CD4-positive, CD25-positive, alpha-beta regulatory T cell (primary cell): ENCODE measurements at regions not wholly inside any gene's neighbourhood (a gene's known extent, or its start where the extent isn't known, plus 50 kb on each side); places are given as distances from the start of the nearest gene placed in this dataset.

Source experiments
- ATAC-seq, 2 donors: fragments of 150-1000 bp; cut with Tn5 transposase; one replicate each; pipeline ENCODE4 v1.10.0; 2021; ENCODE audit warnings: low read depth in 2 of 2, moderate number of reproducible peaks in 2 of 2, moderate library complexity in 1 of 2
- DNase-seq, 3 donors: peaks; one replicate each; pipeline versions ENCODE4 v3.0.0 to v3.0.0-alpha.2; 2012 to 2022; ENCODE audit warnings: mixed read lengths in 1 of 3
- H3K27ac ChIP-seq: one replicate; pipeline ENCODE4 v1.7.0; 2013; ENCODE audit warnings: mild to moderate bottlenecking, low read length; ENCODE audit not compliant: insufficient read depth, poor library complexity, severe bottlenecking
- H3K27me3 ChIP-seq: one replicate; pipeline ENCODE4 v1.7.0; 2013; ENCODE audit warnings: low read length; ENCODE audit not compliant: control insufficient read depth, insufficient read depth
- H3K36me3 ChIP-seq: one replicate; pipeline ENCODE4 v1.7.0; 2013; ENCODE audit warnings: mild to moderate bottlenecking, low read length, moderate library complexity; ENCODE audit not compliant: control insufficient read depth, insufficient read depth
- H3K4me1 ChIP-seq: 2 replicates; pipeline ENCODE4 v1.7.0; 2013; ENCODE audit warnings: mild to moderate bottlenecking, low read length; ENCODE audit not compliant: insufficient read depth, control insufficient read depth, poor library complexity, severe bottlenecking
- H3K4me3 ChIP-seq: one replicate; pipeline ENCODE4 v1.7.0; 2013; ENCODE audit warnings: low read depth, mild to moderate bottlenecking, low read length, moderate library complexity
- H3K9me3 ChIP-seq, 2 experiments: 1 replicate in 1 of 2; 2 replicates in 1 of 2; pipeline ENCODE4 v1.7.0; 2013; ENCODE audit warnings: low read length in 2 of 2, mild to moderate bottlenecking in 1 of 2, moderate library complexity in 1 of 2; ENCODE audit not compliant: control insufficient read depth in 2 of 2
- H3K27ac Mint-ChIP-seq, 3 donors: one replicate each; pipeline ENCODE4 v1.8.0; 2020 to 2022; ENCODE audit warnings: mild to moderate bottlenecking in 3 of 3, mixed read lengths in 3 of 3, moderate library complexity in 2 of 3
- H3K27me3 Mint-ChIP-seq: one replicate; pipeline ENCODE4 v1.8.0; 2022; ENCODE audit warnings: mild to moderate bottlenecking, mixed read lengths
- H3K36me3 Mint-ChIP-seq: one replicate; pipeline ENCODE4 v1.8.0; 2020; ENCODE audit warnings: mixed read lengths
- H3K4me1 Mint-ChIP-seq, 4 donors: one replicate each; pipeline ENCODE4 v1.8.0; 2020 to 2022; ENCODE audit warnings: mixed read lengths in 4 of 4, mild to moderate bottlenecking in 1 of 4
- H3K4me3 Mint-ChIP-seq, 4 donors: one replicate each; pipeline ENCODE4 v1.8.0; 2020 to 2022; ENCODE audit warnings: mild to moderate bottlenecking in 4 of 4, mixed read lengths in 4 of 4, moderate library complexity in 3 of 4
- H3K9me3 Mint-ChIP-seq, 7 donors: one replicate each; pipeline ENCODE4 v1.8.0; 2020 to 2022; ENCODE audit warnings: mixed read lengths in 7 of 7, mild to moderate bottlenecking in 3 of 7, moderate library complexity in 2 of 7

DNA sequence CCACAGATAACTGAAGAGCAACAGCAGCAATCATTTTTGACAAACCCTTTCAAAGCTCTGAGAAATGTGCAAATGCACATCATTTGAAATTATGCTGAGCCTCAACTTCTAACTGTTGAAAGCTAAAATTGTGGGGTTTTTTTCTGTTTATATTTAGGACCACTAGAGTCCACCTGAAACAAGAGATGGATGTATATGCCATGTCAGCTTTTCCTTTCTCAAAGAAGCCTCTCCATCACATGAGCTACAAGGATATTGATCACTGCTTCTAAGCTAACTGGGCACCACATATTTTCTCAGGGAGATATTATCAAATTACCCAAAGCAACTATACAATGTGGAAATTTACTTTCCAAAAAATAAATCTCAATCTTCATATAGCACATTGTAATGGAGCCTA lies 498.6 kb upstream of the ZNF385D start:
- H3K9me3 Mint-ChIP-seq: peaks cover 0 to 8% (median 4%) of the 10 kb centered on the region in 7 donors
- H3K36me3 Mint-ChIP-seq: no peaks in the 10 kb centered on the region
- no peaks in the 10 kb centered on the region for H3K27me3 Mint-ChIP-seq
- ATAC-seq: no peak
- no peaks in the 10 kb centered on the region for H3K9me3 ChIP-seq
- no peaks in the 10 kb centered on the region for H3K36me3 ChIP-seq
- no peak overlapping the region for H3K4me3 Mint-ChIP-seq
- no peak overlapping the region for H3K4me3 ChIP-seq
- DNase-seq: no peak
- H3K4me1 Mint-ChIP-seq: no peaks in the 10 kb centered on the region
- H3K4me1 ChIP-seq: no peaks in the 10 kb centered on the region
- H3K27ac ChIP-seq: no peak overlapping the region
- no peaks in the 10 kb centered on the region for H3K27me3 ChIP-seq
- H3K27ac Mint-ChIP-seq: no peak overlapping the region

DNA sequence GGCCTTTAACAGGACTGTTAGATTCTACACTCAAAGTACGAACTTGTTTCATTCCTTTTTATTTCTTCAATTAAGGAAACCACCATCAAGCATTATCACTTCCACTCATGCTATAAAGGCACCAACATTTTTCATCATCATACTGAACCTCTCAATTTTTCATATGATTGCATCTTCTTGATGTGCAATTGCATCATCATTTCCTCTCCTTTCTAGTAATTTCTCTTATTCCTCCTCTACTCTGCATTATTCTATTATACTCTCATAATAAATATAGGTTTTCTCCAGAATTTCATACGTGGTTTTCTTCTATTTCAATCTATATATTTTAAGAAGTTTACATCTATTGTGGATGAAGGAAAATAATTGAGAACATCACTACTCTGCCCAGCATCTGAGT lies 506.2 kb upstream of the ZNF385D start:
- Histone ChIP-seq H3K27ac (no peak overlapping the region), H3K9me3 (no peaks in the 10 kb centered on the region), H3K4me1 (no peaks in the 10 kb centered on the region), H3K27me3 (no peaks in the 10 kb centered on the region), H3K4me3 (no peak overlapping the region), H3K36me3 (no peaks in the 10 kb centered on the region)
- no peaks in the 10 kb centered on the region for H3K27me3 Mint-ChIP-seq
- no peaks in the 10 kb centered on the region for H3K4me1 Mint-ChIP-seq
- no peak overlapping the region for H3K27ac Mint-ChIP-seq
- no peaks in the 10 kb centered on the region for H3K36me3 Mint-ChIP-seq
- DNase-seq (no peak), ATAC-seq (no peak)
- H3K9me3 Mint-ChIP-seq: peaks cover 0 to 7% (median 0%) of the 10 kb centered on the region in 7 donors
- no peak overlapping the region for H3K4me3 Mint-ChIP-seq

DNA sequence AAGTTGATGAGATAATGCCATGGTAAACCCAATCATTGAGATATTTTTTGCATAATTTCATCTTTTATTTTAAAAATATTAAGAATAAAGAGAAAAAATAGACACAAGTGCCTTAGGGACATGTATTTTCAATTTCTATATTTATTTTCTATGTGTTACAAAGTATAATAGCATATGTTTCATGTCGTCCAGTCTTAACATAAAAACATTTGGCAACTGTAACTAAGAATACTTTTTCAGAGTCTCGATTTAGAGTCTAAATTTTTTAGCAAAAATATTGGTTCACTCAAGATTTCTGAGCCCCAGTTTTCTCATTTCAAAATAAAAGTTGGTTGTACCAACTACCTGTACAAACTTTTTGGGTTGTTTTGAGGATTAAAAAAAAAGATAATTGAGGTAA lies 511.4 kb upstream of the ZNF385D start:
- Histone ChIP-seq H3K36me3 (no peaks in the 10 kb centered on the region), H3K27me3 (no peaks in the 10 kb centered on the region), H3K4me3 (no peak overlapping the region), H3K9me3 (no peaks in the 10 kb centered on the region), H3K27ac (no peak overlapping the region), H3K4me1 (no peaks in the 10 kb centered on the region)
- no peak for DNase-seq
- no peaks in the 10 kb centered on the region for H3K36me3 Mint-ChIP-seq
- H3K27ac Mint-ChIP-seq: no peak overlapping the region
- no peak overlapping the region for H3K4me3 Mint-ChIP-seq
- no peak for ATAC-seq
- H3K4me1 Mint-ChIP-seq: no peaks in the 10 kb centered on the region
- H3K27me3 Mint-ChIP-seq: no peaks in the 10 kb centered on the region
- H3K9me3 Mint-ChIP-seq: peaks cover 0 to 13% (median 6%) of the 10 kb centered on the region in 7 donors

DNA sequence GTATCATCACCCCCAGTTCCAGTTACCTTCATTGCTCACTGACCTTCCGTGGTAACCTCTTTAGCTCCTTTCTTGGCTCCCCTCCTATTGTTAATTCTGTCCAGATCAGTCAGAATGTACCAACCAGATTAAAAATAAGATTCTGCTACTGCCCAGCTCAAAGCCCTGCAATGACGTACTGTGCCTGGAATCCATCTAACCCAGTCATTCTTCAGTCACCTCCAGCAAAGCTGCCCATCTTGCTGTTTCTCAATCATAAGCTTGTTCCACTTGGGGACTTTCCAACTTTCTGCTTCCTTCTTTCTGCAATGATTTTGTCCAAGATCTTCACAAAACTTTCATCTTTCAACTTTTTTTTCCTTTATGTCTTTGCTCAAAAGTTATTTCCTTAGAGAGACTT lies 512.0 kb upstream of the ZNF385D start:
- H3K27ac Mint-ChIP-seq: no peak overlapping the region
- no peak for ATAC-seq
- Histone ChIP-seq H3K4me1 (no peaks in the 10 kb centered on the region), H3K9me3 (no peaks in the 10 kb centered on the region), H3K36me3 (no peaks in the 10 kb centered on the region), H3K27ac (no peak overlapping the region), H3K27me3 (no peaks in the 10 kb centered on the region), H3K4me3 (no peak overlapping the region)
- no peaks in the 10 kb centered on the region for H3K36me3 Mint-ChIP-seq
- no peaks in the 10 kb centered on the region for H3K4me1 Mint-ChIP-seq
- DNase-seq: no peak
- no peak overlapping the region for H3K4me3 Mint-ChIP-seq
- peaks cover 0 to 13% (median 6%) of the 10 kb centered on the region in 7 donors for H3K9me3 Mint-ChIP-seq
- no peaks in the 10 kb centered on the region for H3K27me3 Mint-ChIP-seq

DNA sequence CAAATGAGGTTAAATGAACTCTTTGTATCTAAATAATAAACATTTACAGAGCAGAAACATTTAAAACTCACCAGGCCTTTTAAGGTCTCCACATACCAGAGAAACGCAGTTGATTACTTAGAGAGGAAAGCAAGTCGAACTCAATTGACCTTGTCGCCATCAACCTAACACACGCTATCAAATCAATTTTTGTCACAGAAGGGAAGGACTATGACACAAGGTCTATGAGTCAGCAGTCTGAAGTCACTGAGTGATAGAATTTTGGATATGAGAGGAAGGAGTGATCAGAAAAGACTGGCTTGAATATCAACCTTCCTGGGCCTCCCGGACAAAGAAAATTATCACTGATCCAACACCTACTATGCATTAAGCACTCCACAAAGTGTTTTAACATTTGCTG lies 514.4 kb upstream of the ZNF385D start:
- Mint-ChIP-seq H3K9me3 (peaks cover 0 to 16% (median 7%) of the 10 kb centered on the region in 7 donors), H3K4me3 (no peak overlapping the region), H3K36me3 (no peaks in the 10 kb centered on the region), H3K27ac (no peak overlapping the region), H3K27me3 (no peaks in the 10 kb centered on the region), H3K4me1 (no peaks in the 10 kb centered on the region)
- H3K27me3 ChIP-seq: no peaks in the 10 kb centered on the region
- no peaks in the 10 kb centered on the region for H3K36me3 ChIP-seq
- no peaks in the 10 kb centered on the region for H3K4me1 ChIP-seq
- H3K4me3 ChIP-seq: no peak overlapping the region
- H3K9me3 ChIP-seq: no peaks in the 10 kb centered on the region
- ATAC-seq (no peak), DNase-seq (no peak)
- H3K27ac ChIP-seq: no peak overlapping the region

DNA sequence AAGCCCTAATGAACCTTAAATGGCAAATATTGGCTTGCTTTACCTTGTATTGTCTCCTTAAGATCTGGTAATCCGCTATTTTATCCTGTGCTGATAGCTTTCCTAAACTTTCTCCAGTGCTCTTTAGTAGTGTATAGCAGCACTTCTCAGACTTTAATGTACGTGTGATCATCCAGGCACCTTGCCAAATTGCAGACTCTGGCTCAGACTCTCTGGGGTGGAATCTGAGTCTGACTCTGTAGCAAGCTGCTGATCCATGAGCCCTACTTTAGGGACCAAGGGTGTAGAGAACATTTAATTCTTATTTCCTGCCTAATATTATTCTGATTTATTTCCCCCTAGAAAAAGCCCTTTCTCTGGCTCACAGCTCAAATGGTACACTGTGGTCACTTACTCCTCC lies 518.8 kb upstream of the ZNF385D start:
- Histone ChIP-seq H3K9me3 (peaks cover 0 to 3% of the 10 kb centered on the region in 2 experiments), H3K27me3 (no peaks in the 10 kb centered on the region), H3K36me3 (no peaks in the 10 kb centered on the region), H3K4me3 (no peak overlapping the region), H3K27ac (no peak overlapping the region), H3K4me1 (no peaks in the 10 kb centered on the region)
- Mint-ChIP-seq H3K4me1 (no peaks in the 10 kb centered on the region), H3K27me3 (no peaks in the 10 kb centered on the region), H3K4me3 (no peak overlapping the region), H3K9me3 (peaks cover 0 to 18% (median 1%) of the 10 kb centered on the region in 7 donors), H3K36me3 (no peaks in the 10 kb centered on the region), H3K27ac (no peak overlapping the region)
- DNase-seq (no peak), ATAC-seq (no peak)

DNA sequence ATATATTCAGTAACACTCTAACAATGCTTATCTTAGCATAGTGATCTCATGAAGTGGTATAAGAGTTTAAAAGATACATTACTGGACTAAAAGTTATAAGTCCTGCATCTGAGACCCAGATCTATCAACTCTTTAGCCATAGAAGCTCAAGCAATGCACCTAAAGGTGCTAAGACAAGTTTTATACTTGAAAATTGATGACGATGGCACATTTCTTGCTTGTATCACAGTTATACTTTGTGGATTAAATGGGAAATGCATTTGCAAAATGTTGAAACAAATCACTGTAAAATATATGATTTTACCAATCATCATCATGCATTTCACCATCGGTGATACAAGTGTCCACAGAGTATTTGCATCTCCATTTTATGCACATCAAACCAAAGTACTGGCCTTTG lies 525.3 kb upstream of the ZNF385D start:
- Histone ChIP-seq H3K4me3 (no peak overlapping the region), H3K36me3 (no peaks in the 10 kb centered on the region), H3K4me1 (no peaks in the 10 kb centered on the region), H3K9me3 (no peaks in the 10 kb centered on the region), H3K27ac (no peak overlapping the region), H3K27me3 (no peaks in the 10 kb centered on the region)
- DNase-seq (no peak), ATAC-seq (no peak)
- H3K9me3 Mint-ChIP-seq: peaks cover 2 to 30% (median 6%) of the 10 kb centered on the region in 7 donors
- H3K27me3 Mint-ChIP-seq: no peaks in the 10 kb centered on the region
- H3K4me1 Mint-ChIP-seq: no peaks in the 10 kb centered on the region
- H3K4me3 Mint-ChIP-seq: no peak overlapping the region
- no peak overlapping the region for H3K27ac Mint-ChIP-seq
- H3K36me3 Mint-ChIP-seq: no peaks in the 10 kb centered on the region

DNA sequence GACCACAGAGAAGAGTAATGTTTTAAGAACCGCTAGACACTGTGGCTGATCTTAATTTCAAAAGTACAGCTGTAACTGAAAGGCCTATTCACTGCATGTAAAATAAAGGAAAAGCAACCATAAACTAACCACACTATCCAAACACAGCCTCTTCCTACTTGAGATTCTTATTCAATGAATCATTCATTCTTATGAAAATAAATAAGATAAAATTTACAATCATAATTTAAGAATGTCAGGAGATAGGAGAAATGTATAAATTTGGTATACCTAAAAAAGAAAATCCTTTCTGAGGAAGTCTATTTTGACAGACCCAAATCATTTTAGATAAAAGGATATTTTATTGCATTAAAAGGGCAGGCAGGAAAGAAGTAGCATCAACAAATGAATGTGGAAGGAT lies 533.5 kb upstream of the ZNF385D start:
- DNase-seq (no peak), ATAC-seq (no peak)
- H3K36me3 Mint-ChIP-seq: no peaks in the 10 kb centered on the region
- no peak overlapping the region for H3K4me3 ChIP-seq
- no peak overlapping the region for H3K27ac Mint-ChIP-seq
- peaks cover 0 to 30% (median 7%) of the 10 kb centered on the region in 7 donors for H3K9me3 Mint-ChIP-seq
- H3K36me3 ChIP-seq: no peaks in the 10 kb centered on the region
- no peaks in the 10 kb centered on the region for H3K9me3 ChIP-seq
- no peak overlapping the region for H3K27ac ChIP-seq
- H3K27me3 Mint-ChIP-seq: no peaks in the 10 kb centered on the region
- H3K27me3 ChIP-seq: no peaks in the 10 kb centered on the region
- H3K4me1 Mint-ChIP-seq: no peaks in the 10 kb centered on the region
- H3K4me1 ChIP-seq: no peaks in the 10 kb centered on the region
- H3K4me3 Mint-ChIP-seq: no peak overlapping the region
